Memory B cell (primary cell): ENCODE measurements at regions not wholly inside any gene's neighbourhood (a gene's known extent, or its start where the extent isn't known, plus 50 kb on each side); places are given as distances from the start of the nearest gene placed in this dataset.
"Not testable (repeated sequence)": the region's sequence is repeated elsewhere in the genome, so short reads cannot be mapped to it uniquely, and the experiment has no call there.

Experiments used
- ATAC-seq: fragments of 150-1000 bp; cut with Tn5 transposase; 2 replicates; pipeline ENCODE4 v1.10.0; 2021; ENCODE audit warnings: low read depth, mild to moderate bottlenecking, moderate library complexity
- DNase-seq, 2 donors: peaks; one replicate each; pipeline ENCODE4 v3.0.0; 2022; ENCODE audit warnings: low spot score in 2 of 2
- H3K27ac Mint-ChIP-seq: one replicate; pipeline ENCODE4 v1.8.0; 2022; ENCODE audit warnings: mild to moderate bottlenecking, moderate library complexity, mixed read lengths
- H3K27me3 Mint-ChIP-seq: one replicate; pipeline ENCODE4 v1.8.0; 2022; ENCODE audit warnings: mixed read lengths
- H3K36me3 Mint-ChIP-seq: one replicate; pipeline ENCODE4 v1.8.0; 2022; ENCODE audit warnings: mild to moderate bottlenecking, mixed read lengths
- H3K4me1 Mint-ChIP-seq: one replicate; pipeline ENCODE4 v1.8.0; 2022; ENCODE audit warnings: mixed read lengths
- H3K4me3 Mint-ChIP-seq: one replicate; pipeline ENCODE4 v1.8.0; 2022; ENCODE audit warnings: mild to moderate bottlenecking, moderate library complexity, mixed read lengths
- H3K9me3 Mint-ChIP-seq: one replicate; pipeline ENCODE4 v1.8.0; 2022; ENCODE audit warnings: mixed read lengths

DNA sequence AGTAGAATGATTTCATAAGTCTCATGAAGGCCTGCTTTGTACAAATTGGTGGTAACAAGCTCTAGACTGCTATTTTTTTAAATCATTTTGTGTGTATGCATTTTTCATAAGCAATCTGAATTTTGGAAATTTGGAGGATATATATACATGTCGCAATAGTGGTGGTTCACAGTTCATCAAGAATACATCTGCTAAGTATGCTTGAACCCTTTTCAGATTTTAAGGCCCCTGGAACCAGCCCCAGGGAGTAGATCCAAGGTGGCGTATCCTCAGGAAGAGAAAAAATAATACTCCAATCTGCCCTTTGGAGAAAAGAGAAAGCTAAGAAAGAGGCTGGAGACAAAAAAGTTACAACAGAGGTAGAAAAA is 141.6 kb downstream of the HINT1 start:
- no peaks in the 10 kb centered on the region for H3K36me3 Mint-ChIP-seq
- H3K4me1 Mint-ChIP-seq: no peaks in the 10 kb centered on the region
- H3K9me3 Mint-ChIP-seq: no peaks in the 10 kb centered on the region
- ATAC-seq (no peak), DNase-seq (no peak)
- H3K4me3 Mint-ChIP-seq: no peak overlapping the region
- no peak overlapping the region for H3K27ac Mint-ChIP-seq
- H3K27me3 Mint-ChIP-seq: peaks cover 9% of the 10 kb centered on the region

DNA sequence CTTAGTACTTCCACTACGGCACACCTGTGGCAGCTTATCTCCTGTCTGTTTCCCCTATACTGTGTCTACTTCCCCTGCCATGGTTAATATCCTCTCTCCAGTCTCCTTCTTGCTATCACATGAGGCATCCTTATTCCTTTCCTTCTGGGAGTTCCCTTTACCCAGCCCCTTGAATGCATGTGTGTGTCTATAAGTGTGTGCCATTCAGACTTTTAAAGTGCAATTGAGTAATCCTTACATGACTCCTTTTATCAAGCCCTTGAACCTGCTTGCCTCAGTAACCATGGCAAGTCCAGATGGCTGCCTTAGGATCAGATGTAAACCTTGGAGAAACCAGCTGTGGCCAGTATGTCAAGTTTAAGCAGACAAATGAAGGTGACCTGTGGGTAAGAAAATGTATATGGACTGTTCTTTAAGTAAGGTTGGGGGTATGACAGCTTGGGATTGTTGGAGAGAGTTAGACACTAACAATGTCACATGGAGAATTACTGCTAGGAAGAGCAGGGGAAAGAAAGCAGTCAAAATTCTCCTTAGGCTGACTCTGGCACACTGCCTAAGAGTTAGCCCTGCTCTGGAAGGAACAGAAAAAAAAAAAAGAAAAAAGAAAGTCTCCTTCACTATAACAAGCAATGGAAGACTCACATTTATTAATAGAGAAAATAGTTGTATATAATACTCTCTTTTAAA is 142.1 kb downstream of the HINT1 start:
- peaks cover 9% of the 10 kb centered on the region for H3K27me3 Mint-ChIP-seq

DNA sequence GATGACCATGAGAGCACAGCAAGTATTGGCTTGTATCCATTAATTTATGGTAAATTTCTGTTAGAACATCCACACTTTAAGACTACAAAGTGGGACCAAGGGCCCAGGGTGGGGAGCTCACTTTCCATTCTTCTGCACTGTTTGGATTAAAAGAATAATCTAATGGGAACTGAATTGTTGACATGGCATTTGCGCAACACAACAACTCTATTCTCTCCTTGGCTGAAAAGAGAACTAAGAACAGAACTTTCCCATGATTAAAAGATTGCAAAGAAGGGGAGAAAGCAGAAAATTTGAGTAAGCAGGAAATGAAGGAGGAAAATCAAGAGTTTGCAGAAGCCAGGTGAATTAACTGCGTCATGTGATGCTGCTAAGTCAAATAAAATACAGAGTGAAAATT is 143.4 kb downstream of the HINT1 start:
- Mint-ChIP-seq H3K27ac (no peak overlapping the region), H3K9me3 (no peaks in the 10 kb centered on the region), H3K27me3 (peaks cover 9% of the 10 kb centered on the region), H3K36me3 (no peaks in the 10 kb centered on the region), H3K4me1 (no peaks in the 10 kb centered on the region), H3K4me3 (no peak overlapping the region)
- ATAC-seq: no peak
- DNase-seq: no peak

More for the DNA sequence above, 142.1 kb downstream of the HINT1 start:
- ATAC-seq: no peak
- Mint-ChIP-seq H3K4me3 (no peak overlapping the region), H3K36me3 (no peaks in the 10 kb centered on the region), H3K4me1 (no peaks in the 10 kb centered on the region), H3K9me3 (no peaks in the 10 kb centered on the region), H3K27ac (no peak overlapping the region)
- DNase-seq: no peak

DNA sequence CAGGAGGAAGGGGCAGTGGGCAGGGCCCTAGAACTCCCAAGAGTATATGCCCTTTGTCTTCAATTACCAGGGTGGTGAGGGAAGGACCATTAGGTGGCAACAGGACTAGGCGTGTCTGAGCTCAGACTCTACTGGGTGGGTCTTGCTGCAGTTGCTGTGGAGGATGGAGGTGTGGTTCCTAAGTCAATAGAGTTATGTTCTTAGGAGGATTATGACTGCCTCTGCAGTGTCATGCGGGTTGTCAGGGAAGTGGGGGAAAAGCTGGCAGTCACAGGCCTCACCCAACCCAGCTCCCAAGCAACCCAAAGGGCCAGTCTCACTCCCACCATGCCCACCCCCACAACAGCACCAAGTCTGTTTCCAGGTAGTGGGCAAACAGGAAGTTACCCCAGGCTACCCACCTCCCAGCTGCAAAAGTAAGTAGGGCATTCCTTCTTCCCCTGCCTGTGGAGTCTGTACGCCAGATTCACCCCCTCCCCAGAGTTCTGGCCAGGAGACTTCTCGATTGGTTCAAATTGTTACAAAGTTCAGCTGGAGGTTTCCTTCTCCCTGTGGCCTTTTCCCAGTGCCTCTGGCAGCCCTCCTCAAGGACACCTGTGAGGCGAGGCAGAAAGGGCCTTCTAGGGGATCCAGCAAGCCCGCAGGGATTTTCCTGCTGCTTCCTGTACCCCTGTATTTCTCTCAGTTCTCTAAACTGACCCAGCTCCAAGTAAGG is 145.3 kb downstream of the HINT1 start:
- no peak overlapping the region for H3K27ac Mint-ChIP-seq
- ATAC-seq (no peak), DNase-seq (no peak)
- H3K27me3 Mint-ChIP-seq: peaks cover 10% of the 10 kb centered on the region
- no peaks in the 10 kb centered on the region for H3K36me3 Mint-ChIP-seq
- no peak overlapping the region for H3K4me3 Mint-ChIP-seq
- no peaks in the 10 kb centered on the region for H3K4me1 Mint-ChIP-seq
- no peaks in the 10 kb centered on the region for H3K9me3 Mint-ChIP-seq

DNA sequence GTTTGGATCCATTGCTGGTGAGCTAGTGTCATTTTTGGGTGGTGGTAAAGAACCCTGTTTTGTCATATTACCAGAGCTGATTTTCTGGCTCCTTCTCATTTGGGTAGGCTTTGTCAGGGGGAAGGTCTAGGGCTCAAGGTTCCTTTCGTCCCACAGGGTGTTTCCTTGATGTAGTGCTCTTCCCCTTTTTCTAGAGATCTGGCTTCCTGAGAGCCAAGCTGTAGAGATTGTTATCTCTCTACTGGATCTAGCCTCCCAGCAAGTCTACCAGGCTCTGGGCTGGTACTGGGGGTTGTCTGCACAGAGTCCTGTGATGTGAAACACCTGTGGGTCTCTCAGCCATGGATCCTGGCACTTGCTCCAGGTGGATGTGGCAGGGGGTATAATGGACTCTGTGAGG is 145.9 kb downstream of the HINT1 start:
- Mint-ChIP-seq H3K27me3 (peaks cover 9% of the 10 kb centered on the region), H3K27ac (no peak overlapping the region), H3K36me3 (no peaks in the 10 kb centered on the region), H3K4me1 (no peaks in the 10 kb centered on the region), H3K4me3 (no peak overlapping the region), H3K9me3 (no peaks in the 10 kb centered on the region)
- ATAC-seq (no peak), DNase-seq (no peak)

DNA sequence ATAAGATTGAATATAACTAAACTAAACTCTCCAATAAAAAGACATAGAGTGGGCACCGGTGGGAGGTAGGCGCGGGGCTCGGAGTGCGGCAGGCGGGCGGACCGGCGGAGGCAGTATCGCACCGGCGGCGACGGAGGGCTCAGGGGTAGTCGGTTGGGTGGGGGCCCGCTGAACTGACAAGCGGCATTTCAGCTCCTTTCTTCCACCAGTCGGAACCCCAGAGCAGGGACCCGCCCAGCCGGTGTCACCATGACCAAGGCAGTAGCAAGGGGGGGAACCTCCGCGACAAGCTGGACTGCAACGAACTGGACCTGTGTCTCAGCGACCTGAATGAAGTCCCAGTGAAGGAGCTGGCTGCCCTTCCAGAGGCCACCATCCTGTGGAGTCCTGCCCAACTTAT is 156.7 kb downstream of the HINT1 start:
- Mint-ChIP-seq H3K4me1 (peaks cover 3% of the 10 kb centered on the region), H3K4me3 (no peak overlapping the region), H3K27me3 (peaks cover 3% of the 10 kb centered on the region), H3K27ac (no peak overlapping the region), H3K36me3 (no peaks in the 10 kb centered on the region), H3K9me3 (peaks cover 3% of the 10 kb centered on the region)
- DNase-seq: no peak
- no peak for ATAC-seq

DNA sequence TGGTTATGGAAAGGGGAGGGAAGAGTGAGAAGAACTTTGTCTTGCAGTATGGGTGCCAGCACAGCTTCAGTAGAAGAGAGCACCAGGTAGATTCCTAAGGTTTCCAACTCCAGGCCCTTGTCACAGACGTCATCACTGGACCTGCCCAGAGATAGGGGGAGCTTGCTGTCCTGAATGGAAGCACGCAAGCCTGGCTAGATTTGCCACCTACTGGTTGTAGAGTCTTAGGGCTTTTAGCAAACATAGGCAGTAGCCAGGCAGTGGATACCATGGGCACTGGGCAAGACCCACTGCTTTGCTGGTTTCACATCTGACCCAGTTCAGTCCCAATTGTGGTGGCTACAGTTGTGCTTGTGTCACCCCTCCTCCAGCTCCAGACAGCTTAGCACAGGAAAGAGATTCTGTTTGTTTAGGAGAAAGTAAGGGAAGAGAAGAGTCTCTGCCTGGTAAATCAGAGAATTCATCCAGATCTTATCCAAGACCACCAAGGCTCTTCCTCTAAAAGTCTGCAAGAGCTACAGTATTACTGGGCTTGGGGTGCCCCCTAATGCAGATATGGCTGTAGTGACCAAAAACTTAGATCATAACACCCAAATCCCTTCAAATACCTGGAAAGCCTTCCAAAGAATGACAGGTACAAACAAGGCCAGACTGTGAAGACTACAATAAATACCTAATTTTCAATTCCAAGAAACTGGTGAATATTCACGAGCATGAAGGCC is 158.9 kb downstream of the HINT1 start:
- ATAC-seq (no peak), DNase-seq (no peak)
- Mint-ChIP-seq H3K36me3 (no peaks in the 10 kb centered on the region), H3K4me3 (no peak overlapping the region), H3K27me3 (peaks cover 3% of the 10 kb centered on the region), H3K4me1 (no peaks in the 10 kb centered on the region), H3K27ac (no peak overlapping the region), H3K9me3 (peaks cover 3% of the 10 kb centered on the region)

DNA sequence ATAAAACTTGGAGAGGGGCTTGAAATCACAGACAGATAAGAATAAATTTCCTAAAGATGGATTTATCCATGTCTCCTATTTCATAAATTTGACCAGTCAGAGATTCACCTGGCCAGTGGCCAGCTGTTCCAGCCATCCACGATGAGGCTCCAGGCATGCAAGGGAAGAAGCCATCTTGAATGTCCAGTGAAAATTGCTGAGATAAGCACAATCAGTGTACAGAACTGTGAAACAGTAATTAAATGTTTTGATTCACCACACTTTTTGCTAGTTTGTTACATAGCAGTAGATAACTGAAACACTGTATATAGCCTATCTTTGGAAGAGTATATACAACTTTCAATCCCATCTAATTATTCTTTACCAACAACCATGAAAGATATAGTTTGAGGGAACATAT is 163.5 kb downstream of the HINT1 start:
- Mint-ChIP-seq H3K9me3 (no peaks in the 10 kb centered on the region), H3K27ac (no peak overlapping the region), H3K27me3 (peaks cover 4% of the 10 kb centered on the region), H3K36me3 (no peaks in the 10 kb centered on the region), H3K4me1 (no peaks in the 10 kb centered on the region), H3K4me3 (no peak overlapping the region)
- ATAC-seq (no peak), DNase-seq (no peak)

DNA sequence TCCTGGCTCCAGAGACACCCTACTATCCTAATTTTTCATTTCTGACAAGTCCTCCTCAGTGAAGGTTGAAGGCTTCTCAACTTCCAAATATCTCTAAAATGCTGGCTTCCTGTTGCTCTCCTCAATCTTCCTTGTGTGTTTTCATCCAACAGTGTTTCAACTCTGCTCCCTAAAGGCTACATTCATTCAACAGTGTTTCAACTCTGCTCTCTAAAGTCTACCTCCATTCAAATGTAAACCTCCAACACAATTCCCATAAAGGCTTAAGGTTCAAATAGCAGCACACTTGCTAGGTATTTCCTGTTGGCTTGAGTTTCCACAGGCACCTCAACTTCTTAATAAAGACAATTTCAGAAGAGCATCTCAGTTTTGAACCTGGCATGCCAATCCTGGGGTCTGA is 164.8 kb downstream of the HINT1 start:
- H3K9me3 Mint-ChIP-seq: no peaks in the 10 kb centered on the region
- H3K4me1 Mint-ChIP-seq: no peaks in the 10 kb centered on the region
- H3K4me3 Mint-ChIP-seq: no peak overlapping the region

DNA sequence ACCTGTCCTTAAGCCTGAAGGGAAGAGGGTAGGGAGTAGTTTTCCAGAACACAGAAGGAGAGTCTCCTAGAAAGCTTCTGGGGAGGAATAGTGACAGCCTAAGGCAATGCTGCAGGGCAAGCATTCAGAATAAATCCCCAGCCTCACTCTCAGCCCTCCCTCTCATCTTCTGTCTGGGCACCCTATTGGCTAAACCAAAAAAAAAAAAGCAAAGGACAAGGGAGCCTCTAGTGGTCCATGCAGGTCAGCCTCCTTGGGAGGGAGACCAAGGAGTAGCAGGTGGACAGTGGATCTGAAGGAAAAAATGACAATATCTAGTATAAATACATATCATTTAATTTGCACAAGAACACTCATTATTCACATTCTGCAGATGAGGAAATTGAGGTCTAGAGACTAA is 168.3 kb downstream of the HINT1 start:
- not testable (repeated sequence) for ATAC-seq, H3K27ac Mint-ChIP-seq, DNase-seq, H3K9me3 Mint-ChIP-seq, H3K36me3 Mint-ChIP-seq, H3K27me3 Mint-ChIP-seq, H3K4me1 Mint-ChIP-seq, H3K4me3 Mint-ChIP-seq

More for the DNA sequence above, 164.8 kb downstream of the HINT1 start:
- Mint-ChIP-seq H3K27ac (no peak overlapping the region), H3K36me3 (no peaks in the 10 kb centered on the region), H3K27me3 (peaks cover 4% of the 10 kb centered on the region)
- no peak for ATAC-seq
- no peak for DNase-seq

DNA sequence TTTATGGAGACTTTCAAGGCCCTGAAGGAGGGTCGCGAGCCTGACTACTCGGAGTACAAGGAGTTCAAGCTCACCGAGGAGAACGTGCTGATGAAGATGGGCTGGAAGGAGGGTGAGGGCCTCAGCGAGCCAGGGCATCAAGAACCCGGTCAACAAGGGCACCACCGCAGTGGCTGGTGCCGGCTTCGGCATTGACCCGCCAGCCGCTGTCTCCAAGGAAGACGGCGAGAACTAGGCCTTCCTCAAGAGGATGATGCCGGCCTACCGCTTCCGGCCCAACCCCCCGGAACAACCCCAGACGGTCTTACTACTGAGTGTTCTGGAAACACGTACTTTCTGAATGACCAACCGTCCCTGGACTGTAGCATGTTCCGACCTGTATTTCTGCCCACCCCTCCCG is 169.2 kb downstream of the HINT1 start:
- Mint-ChIP-seq H3K9me3 (no peaks in the 10 kb centered on the region), H3K4me3 (no peak overlapping the region)

DNA sequence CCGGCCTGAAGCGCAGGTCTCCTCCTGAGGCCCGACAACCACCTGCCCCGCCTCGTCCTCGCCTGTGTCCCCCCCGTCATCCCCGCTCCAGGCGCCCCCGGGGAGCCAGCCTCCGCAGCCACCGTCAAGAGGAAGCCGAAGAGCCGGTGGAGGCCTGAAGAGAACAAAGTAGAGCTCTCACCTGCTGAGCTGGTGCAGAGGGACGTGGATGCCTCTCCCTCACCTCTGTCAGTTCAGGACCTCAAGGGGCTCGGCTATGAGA is 169.9 kb downstream of the HINT1 start:
- no peak overlapping the region for H3K4me3 Mint-ChIP-seq
- H3K9me3 Mint-ChIP-seq: no peaks in the 10 kb centered on the region
- no peaks in the 10 kb centered on the region for H3K36me3 Mint-ChIP-seq
- no peak overlapping the region for H3K27ac Mint-ChIP-seq
- ATAC-seq: no peak
- H3K4me1 Mint-ChIP-seq: no peaks in the 10 kb centered on the region
- peaks cover 8% of the 10 kb centered on the region for H3K27me3 Mint-ChIP-seq
- DNase-seq: no peak

More for the DNA sequence above, 169.2 kb downstream of the HINT1 start:
- peaks cover 5% of the 10 kb centered on the region for H3K27me3 Mint-ChIP-seq
- no peak for ATAC-seq
- no peak overlapping the region for H3K27ac Mint-ChIP-seq
- no peak for DNase-seq
- H3K36me3 Mint-ChIP-seq: no peaks in the 10 kb centered on the region
- no peaks in the 10 kb centered on the region for H3K4me1 Mint-ChIP-seq

DNA sequence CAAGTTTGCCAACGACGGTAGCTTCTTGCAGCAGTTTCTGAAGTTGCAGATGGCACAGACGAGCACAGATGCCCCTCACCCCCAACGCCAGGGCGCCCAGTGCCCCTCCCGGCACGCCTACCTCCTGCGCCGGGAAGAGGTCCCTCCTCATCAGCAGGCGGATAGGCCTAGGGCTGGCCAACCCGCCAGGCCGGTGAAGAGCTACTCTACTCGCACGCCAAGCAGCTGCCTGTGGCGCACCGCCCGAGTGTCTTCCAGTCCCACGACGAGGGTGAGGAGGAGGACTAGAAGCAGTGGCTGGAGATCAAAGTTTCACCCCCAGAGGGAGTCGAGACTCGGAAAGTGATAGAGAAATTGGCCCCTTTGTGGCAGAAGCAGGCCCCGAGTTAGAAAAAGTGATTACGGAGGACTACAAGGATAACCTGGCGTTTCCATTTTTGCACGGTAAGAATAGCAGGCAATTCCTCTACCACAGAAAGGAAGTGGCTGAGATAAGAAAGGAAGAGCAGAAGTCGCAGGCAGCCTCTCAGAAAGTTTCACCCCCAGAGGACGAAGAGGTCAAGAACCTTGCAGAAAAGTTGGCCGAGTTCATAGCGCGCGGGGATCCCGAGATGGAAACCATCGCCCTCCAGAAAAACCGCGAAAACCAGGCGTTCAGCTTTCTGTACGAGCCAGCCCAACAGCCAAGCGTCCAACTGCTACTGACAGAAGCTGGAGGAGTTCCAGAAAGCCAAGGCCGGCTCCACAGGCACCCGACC is 170.4 kb downstream of the HINT1 start:
- Mint-ChIP-seq H3K4me1 (no peaks in the 10 kb centered on the region), H3K4me3 (no peak overlapping the region), H3K27me3 (peaks cover 8% of the 10 kb centered on the region), H3K36me3 (no peaks in the 10 kb centered on the region), H3K9me3 (no peaks in the 10 kb centered on the region), H3K27ac (no peak overlapping the region)
- ATAC-seq (no peak), DNase-seq (no peak)

DNA sequence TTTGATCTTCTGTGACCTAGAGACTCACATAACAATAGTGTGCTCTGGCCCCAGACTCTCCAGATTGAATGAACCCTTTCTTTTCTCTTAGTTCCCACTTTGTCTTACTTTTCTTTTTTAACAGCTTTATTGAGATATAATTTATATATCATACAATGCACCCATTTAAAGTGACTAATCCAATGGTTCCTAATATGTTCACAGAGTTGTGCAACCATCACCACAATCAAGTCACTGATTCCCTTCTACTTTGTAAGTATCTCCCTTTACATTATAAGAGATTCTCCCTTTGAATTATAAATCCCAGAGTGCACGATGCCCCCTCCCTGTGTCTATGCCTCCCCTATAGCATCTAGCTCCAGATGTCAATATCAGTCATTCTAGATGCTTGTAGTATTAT is 172.4 kb downstream of the HINT1 start:
- no peaks in the 10 kb centered on the region for H3K4me1 Mint-ChIP-seq
- H3K27ac Mint-ChIP-seq: no peak overlapping the region
- no peaks in the 10 kb centered on the region for H3K36me3 Mint-ChIP-seq

More for the DNA sequence above, 172.4 kb downstream of the HINT1 start:
- H3K4me3 Mint-ChIP-seq: no peak overlapping the region
- ATAC-seq (no peak), DNase-seq (no peak)
- peaks cover 6% of the 10 kb centered on the region for H3K27me3 Mint-ChIP-seq
- H3K9me3 Mint-ChIP-seq: no peaks in the 10 kb centered on the region
